Left lobe of liver (tissue), 2 donors: ENCODE measurements at regions not wholly inside any gene's neighbourhood (a gene's known extent, or its start where the extent isn't known, plus 50 kb on each side); places are given as distances from the start of the nearest gene placed in this dataset.
"Not testable (repeated sequence)": the region's sequence is repeated elsewhere in the genome, so short reads cannot be mapped to it uniquely, and the experiment has no call there.

Experiments used
- ATAC-seq: fragments of 200-7000 bp; cut with Tn5 transposase; one replicate; pipeline ENCODE4 v1.9.1; 2020; ENCODE audit warnings: mild to moderate bottlenecking, moderate library complexity
- DNase-seq: peaks from one replicate; pipeline ENCODE4 v3.0.0-alpha.2; 2020; ENCODE audit warnings: low spot score
- donor health status: DM: no; HTN: no; CAD: no; lungs with moderate emphysema.
- donor health status: DM: no; HTN: yes; CAD: no.

- not testable (repeated sequence) for DNase-seq, ATAC-seq
Measured at GRCh38 chr16:32861476-32862201, 185.7 kb upstream of the TP53TG3 start.

GRCh38 chr16:32847379-32847778 is 171.4 kb upstream of the TP53TG3 start:
- ATAC-seq, DNase-seq: not testable (repeated sequence)

GRCh38 chr16:32845572-32845971 is 169.6 kb upstream of the TP53TG3 start:
- DNase-seq: not testable (repeated sequence)

GRCh38 chr16:32842844-32843243 is 166.9 kb upstream of the TP53TG3 start:
- not testable (repeated sequence) for ATAC-seq, DNase-seq

More at GRCh38 chr16:32845572-32845971, 169.6 kb upstream of the TP53TG3 start:
- not testable (repeated sequence) for ATAC-seq

GRCh38 chr16:32807280-32807679 is 131.3 kb upstream of the TP53TG3 start:
- DNase-seq: not testable (repeated sequence)

GRCh38 chr16:32805639-32806038 is 129.7 kb upstream of the TP53TG3 start:
- ATAC-seq, DNase-seq: not testable (repeated sequence)

More at GRCh38 chr16:32807280-32807679, 131.3 kb upstream of the TP53TG3 start:
- not testable (repeated sequence) for ATAC-seq
